Progenitor cell of endocrine pancreas (in vitro differentiated cells): ENCODE measurements at regions not wholly inside any gene's neighbourhood (a gene's known extent, or its start where the extent isn't known, plus 50 kb on each side); places are given as distances from the start of the nearest gene placed in this dataset.

Experiments
- DNase-seq: peaks from one replicate; pipeline ENCODE4 v3.0.0; 2021; ENCODE audit warnings: low spot score; ENCODE audit not compliant: unreplicated experiment
- H3K27ac Mint-ChIP-seq: 2 replicates; pipeline ENCODE4 v1.8.0; 2021; ENCODE audit warnings: mild to moderate bottlenecking, moderate library complexity, mixed read lengths
- H3K27me3 Mint-ChIP-seq: 2 replicates; pipeline ENCODE4 v1.8.0; 2021; ENCODE audit warnings: mixed read lengths
- H3K36me3 Mint-ChIP-seq: 2 replicates; pipeline ENCODE4 v1.8.0; 2022; ENCODE audit warnings: mixed read lengths; ENCODE audit not compliant: insufficient read depth
- H3K4me1 Mint-ChIP-seq: 2 replicates; pipeline ENCODE4 v1.8.0; 2021; ENCODE audit warnings: low read depth, mixed read lengths
- H3K4me3 Mint-ChIP-seq: 2 replicates; pipeline ENCODE4 v1.8.0; 2021; ENCODE audit warnings: low read depth, mild to moderate bottlenecking, moderate library complexity, mixed read lengths
- H3K9me3 Mint-ChIP-seq: 2 replicates; pipeline ENCODE4 v1.8.0; 2021; ENCODE audit warnings: low read depth, mixed read lengths
- TF ChIP-seq, protein P1 (sequence below): fragments of 200-600 bp; sonication (generic); IDR thresholded peaks from one replicate; pipeline ENCODE4 v1.5.0; 2021; ENCODE audit warnings: antibody characterized with exemption, mild to moderate bottlenecking; ENCODE audit not compliant: unreplicated experiment

DNA sequence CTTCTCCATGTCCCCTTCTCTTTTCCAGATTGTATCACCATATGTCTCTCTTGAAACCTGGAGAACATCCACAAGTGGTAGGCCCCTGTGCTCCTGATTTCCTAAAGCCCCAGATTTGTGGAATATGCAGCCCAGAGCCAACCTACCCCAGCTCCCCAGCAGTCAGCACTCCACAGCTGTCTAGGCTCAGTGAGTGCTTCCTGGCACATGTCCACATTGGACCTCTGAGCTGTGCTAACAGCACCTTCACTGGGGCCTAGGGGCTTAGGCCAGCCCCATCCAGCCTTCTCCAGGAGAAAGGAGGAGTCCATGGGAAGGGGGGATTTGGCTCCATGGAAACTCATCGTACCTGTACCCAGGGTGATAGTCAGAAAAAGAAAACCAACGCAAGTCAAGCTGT, 192.7 kb downstream of the FGFR2 start:
- TF ChIP-seq, protein P1, sequence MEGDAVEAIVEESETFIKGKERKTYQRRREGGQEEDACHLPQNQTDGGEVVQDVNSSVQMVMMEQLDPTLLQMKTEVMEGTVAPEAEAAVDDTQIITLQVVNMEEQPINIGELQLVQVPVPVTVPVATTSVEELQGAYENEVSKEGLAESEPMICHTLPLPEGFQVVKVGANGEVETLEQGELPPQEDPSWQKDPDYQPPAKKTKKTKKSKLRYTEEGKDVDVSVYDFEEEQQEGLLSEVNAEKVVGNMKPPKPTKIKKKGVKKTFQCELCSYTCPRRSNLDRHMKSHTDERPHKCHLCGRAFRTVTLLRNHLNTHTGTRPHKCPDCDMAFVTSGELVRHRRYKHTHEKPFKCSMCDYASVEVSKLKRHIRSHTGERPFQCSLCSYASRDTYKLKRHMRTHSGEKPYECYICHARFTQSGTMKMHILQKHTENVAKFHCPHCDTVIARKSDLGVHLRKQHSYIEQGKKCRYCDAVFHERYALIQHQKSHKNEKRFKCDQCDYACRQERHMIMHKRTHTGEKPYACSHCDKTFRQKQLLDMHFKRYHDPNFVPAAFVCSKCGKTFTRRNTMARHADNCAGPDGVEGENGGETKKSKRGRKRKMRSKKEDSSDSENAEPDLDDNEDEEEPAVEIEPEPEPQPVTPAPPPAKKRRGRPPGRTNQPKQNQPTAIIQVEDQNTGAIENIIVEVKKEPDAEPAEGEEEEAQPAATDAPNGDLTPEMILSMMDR = no peak
- Mint-ChIP-seq H3K9me3 (no peaks in the 10 kb centered on the region), H3K36me3 (no peaks in the 10 kb centered on the region), H3K4me1 (peaks cover 31% of the 10 kb centered on the region), H3K27me3 (no peaks in the 10 kb centered on the region), H3K27ac (peak overlapping the region; percentile 93), H3K4me3 (no peak overlapping the region)
- no peak for DNase-seq

- H3K9me3 Mint-ChIP-seq = no peaks in the 10 kb centered on the region
- no peak overlapping the region for H3K27ac Mint-ChIP-seq
- no peak overlapping the region for H3K4me3 Mint-ChIP-seq
- no peaks in the 10 kb centered on the region for H3K27me3 Mint-ChIP-seq
- no peak for DNase-seq
- no peaks in the 10 kb centered on the region for H3K36me3 Mint-ChIP-seq
- H3K4me1 Mint-ChIP-seq = peaks cover 35% of the 10 kb centered on the region
- TF ChIP-seq, protein P1 = no peak
Measured at GRCh38 chr10:121405953-121406352, 192.3 kb downstream of the FGFR2 start.

GRCh38 chr10:121406823-121407545, 191.3 kb downstream of the FGFR2 start:
- Mint-ChIP-seq H3K9me3 (no peaks in the 10 kb centered on the region), H3K4me1 (peaks cover 36% of the 10 kb centered on the region), H3K4me3 (no peak overlapping the region), H3K27me3 (no peaks in the 10 kb centered on the region), H3K36me3 (no peaks in the 10 kb centered on the region), H3K27ac (no peak overlapping the region)
- no peak for DNase-seq
- TF ChIP-seq, protein P1 = no peak

DNA sequence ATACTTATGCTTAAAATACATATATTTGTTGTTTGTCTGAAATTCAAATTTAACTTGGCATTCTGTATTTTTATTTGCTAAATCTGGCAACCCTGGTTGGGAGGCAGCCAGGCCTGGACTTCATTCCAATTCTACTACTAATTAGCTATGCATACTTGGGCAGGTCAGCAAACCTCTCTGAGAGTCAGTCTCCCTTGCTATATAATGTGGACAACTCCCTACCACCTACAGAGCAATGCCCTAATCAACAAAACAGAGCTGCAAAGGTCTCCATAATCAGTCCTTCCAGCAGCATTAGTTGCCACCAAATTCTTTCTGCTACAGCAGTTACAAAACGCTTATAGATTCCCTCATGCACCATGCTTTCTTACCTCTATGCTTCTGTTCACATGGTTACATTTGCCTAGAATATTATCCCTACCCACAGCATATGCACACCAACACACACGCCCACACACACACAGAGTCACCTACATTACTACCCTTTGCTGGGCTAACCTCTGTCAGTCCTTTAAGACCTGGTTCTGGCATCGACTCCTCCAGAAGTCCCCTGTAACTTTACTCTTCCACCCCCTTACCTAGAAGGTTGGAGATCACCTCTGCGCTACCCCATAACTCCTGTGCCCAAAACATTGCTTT, 188.7 kb downstream of the FGFR2 start:
- Mint-ChIP-seq H3K9me3 (no peaks in the 10 kb centered on the region), H3K27me3 (no peaks in the 10 kb centered on the region), H3K4me1 (peaks cover 40% of the 10 kb centered on the region), H3K36me3 (no peaks in the 10 kb centered on the region), H3K27ac (no peak overlapping the region), H3K4me3 (no peak overlapping the region)
- no peak for DNase-seq
- TF ChIP-seq, protein P1 = no peak

GRCh38 chr10:121411004-121411403, 187.2 kb downstream of the FGFR2 start:
- Mint-ChIP-seq H3K27me3 (no peaks in the 10 kb centered on the region), H3K36me3 (no peaks in the 10 kb centered on the region), H3K4me3 (no peak overlapping the region), H3K4me1 (peaks cover 39% of the 10 kb centered on the region), H3K9me3 (no peaks in the 10 kb centered on the region), H3K27ac (no peak overlapping the region)
- TF ChIP-seq, protein P1 = no peak
- DNase-seq = no peak
